Activated CD8-positive, alpha-beta memory T cell treated with anti-CD3 and anti-CD28 coated beads for 36 hours (primary cell): ENCODE measurements at regions not wholly inside any gene's neighbourhood (a gene's known extent, or its start where the extent isn't known, plus 50 kb on each side); places are given as distances from the start of the nearest gene placed in this dataset.

Experiments
- CTCF ChIA-PET: fragments of 350-600 bp; sonication (Branson Sonifier 250); formaldehyde crosslinking; loops from one replicate; lab custom pipeline; 2021; ENCODE audit warnings: antibody characterized with exemption; lab: Charles Lee
- POLR2A ChIA-PET: fragments of 350-600 bp; sonication (Branson Sonifier 250); formaldehyde crosslinking; loops from one replicate; lab custom pipeline; 2021; ENCODE audit warnings: antibody characterized with exemption; lab: Charles Lee

DNA sequence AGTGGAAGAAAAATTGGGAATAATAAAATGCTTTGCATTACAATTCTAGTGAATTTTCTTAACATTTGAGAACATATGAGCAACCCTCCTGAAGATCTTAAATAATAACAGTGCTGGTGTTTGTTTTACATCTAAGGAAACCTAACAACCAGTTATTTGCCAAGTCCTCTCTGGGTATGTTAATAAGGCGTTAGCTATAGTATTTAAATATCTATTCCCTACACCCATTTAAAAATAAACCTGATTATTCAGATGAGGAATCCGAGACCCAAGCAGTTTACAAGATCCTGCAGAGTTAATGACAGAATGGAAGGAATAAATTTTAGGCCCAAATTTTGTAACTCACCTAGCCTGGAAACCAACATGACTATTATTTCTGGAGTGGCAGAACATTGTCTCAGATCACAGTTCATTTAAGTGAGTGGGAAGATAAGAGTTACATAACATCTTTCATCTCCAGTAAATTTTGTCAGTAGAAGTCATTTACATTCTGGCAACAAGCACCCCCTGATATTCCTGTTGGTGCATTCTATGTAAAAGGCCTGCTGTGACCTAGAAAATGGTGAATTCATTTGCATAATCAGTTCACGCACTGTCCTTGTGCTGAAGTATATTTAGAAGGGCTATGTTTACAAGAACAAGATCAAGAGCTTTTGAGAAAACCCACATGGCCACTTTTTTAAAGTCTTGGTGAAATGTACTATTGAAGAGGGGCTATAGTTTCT lies 148.2 kb downstream of the COX7C start:
- ChIA-PET POLR2A (no interaction called here), CTCF (no interaction called here)

DNA sequence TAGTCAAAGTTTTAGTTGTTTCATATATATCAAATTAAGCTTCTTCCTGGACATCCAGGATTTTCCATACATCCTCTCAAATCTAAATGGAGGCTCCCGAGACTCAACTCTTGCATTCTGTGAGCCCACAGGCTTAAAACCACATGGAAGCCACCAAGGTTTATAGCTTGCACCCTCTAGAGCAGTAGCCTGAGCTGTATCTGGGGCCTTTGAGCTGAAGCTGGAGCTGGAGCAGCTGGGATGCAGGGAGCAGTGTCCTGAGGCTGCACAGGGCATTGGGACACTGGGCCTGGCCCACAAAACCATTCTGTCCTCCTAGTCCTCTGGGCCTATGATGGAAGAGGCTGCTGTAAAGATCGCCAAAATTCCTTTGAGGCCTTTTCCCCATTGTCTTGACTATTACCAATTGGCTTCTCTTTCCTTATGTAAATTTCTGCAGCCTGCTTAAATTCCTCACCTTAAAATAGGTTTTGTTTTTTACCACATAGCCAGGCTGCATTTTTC lies 151.0 kb downstream of the COX7C start:
- ChIA-PET POLR2A (no interaction called here), CTCF (no interaction called here)

DNA sequence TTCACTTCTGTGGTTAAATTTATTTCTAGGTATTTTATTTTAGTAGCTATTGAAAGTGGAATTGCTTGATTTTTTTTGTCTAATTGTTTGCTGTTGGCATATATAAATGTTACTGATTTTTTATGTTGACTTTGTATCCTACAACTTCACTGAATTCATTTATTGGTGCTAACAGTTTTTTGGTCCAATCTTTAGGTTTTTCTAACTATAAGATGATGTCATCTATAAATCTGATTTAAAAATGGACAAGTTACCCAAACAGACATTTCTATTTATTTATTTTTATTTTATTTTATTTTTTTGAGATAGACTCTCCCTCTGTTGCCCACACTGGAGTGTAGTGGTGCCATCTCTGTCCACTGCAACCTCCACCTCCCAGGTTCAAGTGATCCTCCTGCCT lies 162.3 kb downstream of the COX7C start:
- POLR2A ChIA-PET = no interaction called here
- CTCF ChIA-PET = no interaction called here

DNA sequence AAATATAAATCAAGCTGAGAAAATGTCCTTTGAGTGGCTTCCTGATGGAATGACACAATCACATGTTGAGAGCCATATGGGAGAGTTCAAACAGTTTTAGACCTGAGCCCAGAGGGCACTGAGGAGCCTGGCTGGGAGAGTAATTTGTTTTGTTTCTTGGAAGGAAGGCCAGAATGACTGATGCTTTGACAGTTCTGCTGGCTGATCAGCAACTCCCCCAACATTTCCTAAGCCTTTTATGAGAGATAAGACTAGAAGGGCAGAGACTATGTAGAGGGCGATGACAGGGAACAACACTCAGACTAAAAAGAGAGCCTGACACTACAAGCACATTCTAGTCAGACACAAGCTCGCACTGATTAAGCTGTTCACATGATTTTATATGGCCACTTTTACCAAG lies 169.2 kb downstream of the COX7C start:
- CTCF ChIA-PET = no interaction called here
- POLR2A ChIA-PET = no interaction called here

DNA sequence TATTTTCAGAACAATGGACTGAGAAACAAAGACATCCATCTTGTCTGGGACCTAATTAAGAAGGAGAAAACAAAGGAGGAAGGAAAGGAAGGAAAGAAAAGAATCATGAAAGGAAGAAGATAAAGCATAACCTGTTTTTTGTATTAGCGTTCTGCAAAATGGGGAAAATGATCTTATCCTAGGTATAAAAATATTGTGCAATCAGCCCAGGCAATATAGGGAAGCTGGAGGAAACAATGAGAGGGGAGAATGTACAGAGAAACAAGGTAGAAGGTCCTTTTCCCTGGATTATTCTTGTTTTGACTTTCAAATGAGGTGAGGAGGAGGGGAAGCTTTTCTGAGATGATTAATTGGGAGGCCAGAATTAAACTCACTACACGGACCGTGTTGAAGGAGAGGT lies 177.9 kb downstream of the COX7C start:
- ChIA-PET POLR2A (no interaction called here), CTCF (no interaction called here)

DNA sequence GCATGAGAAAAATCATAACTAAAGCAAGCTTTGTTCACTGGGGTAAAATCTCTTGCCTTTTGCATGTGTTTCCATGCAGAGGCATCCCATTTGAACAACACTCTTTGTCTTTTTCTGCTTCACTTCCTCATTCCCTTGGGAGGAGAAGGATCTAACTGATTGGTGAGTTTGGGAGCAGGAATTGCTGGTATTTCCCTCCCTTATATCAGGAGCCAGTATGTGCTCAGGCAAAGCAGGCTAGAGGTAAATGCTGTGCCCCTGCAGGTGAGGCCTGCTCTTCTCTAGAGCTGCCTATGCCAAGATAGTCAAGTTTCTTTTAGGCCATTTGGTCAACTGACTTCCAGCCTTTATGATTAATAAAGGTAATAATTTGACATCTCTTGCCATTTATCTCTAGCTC lies 179.9 kb downstream of the COX7C start:
- ChIA-PET POLR2A (no interaction called here), CTCF (no interaction called here)

DNA sequence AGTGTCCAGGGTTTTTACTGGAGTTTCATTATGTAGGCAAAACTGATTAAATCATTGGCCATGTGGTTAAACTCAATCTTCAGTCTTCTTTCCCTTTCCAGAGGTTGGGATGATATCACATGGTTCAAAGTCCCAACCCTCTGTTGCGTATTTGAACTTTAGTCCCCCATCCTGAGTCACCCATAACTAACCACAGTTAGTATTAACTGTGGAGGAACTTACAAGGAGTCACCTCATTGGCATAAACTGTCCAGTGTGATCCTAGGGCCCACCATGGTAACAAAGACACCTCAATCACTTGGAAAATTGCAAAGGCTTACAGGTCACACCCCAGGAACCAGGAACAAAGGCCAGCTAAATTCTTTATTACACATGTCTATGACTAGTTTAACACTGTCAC lies 188.5 kb downstream of the COX7C start:
- ChIA-PET CTCF (no interaction called here), POLR2A (no interaction called here)

DNA sequence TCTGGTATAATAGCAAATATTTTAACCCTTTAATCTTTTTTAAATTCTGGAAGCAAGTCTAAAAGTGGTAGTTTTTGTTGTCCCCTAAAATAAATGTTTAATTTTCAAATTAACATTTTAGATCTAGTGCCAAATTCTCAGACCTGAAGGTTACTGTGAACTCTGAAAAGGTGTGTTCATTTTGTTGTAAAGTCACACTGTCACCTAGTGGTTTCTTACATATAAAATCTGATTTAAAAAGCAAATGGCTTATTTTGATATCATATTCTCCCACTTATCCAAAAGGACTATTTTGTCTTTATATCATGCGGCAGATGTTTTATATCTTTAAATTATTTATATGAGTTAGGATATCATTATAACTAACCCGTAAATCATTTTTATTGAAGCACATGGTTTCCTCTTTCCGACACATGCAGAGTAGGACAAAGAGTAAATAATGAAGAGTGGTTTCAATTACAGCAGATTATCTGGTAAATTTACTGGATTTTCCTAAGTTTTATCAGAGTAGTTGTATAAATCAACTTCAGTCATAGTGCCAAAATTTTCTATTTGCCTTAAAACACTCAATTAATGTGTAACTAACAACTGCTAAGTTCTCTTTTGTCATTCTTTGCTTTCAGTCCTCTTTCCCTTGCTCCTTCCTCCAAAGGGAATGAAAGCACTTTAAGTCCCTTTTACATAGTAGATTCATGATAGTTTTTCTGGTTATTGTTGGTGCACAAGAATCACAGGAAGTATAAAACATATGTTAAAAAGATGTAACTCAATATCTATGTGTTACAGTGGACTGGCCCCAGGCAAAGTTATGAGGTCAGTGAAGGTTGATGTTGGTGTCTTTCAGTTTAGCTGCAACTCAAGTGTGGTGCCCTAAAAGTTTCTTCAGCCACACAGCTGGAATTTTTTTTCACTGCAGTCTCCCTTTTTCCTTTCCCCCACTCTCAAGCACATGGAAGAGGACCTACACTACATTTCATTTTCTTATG lies 189.6 kb downstream of the COX7C start:
- ChIA-PET POLR2A (no interaction called here), CTCF (no interaction called here)

DNA sequence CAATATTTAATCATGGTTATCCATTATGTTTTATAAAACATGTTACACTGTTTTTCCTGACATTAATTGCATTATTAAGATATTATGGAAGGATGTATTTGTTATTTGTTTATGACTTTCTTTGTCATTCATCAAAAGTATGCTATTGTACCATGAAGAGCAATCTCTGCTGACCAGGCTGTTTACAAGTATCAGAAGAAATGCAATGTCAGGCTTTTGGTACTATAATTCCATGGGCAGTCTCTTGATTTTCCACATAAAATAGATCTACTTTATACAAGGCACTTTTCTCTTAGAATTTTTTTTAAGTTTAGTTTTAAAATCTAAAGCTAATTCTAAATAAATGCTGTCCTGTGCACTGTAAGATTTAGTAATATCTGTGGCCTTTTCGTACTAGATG lies 196.6 kb downstream of the COX7C start:
- ChIA-PET POLR2A (no interaction called here), CTCF (no interaction called here)

DNA sequence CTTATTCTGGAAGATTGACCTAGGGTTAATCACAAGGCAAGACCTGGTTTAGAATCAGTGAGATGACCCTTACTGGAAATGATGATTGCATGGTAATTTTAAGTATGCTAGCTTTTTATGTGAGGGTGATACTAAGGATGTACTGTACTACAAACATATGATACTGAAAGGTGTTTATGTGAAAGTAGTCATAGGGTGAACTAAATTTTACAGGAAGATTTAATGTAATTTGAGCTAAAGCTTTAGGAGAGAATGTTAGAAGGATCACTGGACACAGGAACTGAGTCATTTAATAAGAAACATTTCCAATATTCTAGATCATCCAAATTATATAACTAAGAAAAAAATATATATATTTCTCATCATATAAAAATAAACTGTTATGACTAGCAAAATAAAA lies 197.2 kb downstream of the COX7C start:
- CTCF ChIA-PET = no interaction called here
- POLR2A ChIA-PET = no interaction called here

DNA sequence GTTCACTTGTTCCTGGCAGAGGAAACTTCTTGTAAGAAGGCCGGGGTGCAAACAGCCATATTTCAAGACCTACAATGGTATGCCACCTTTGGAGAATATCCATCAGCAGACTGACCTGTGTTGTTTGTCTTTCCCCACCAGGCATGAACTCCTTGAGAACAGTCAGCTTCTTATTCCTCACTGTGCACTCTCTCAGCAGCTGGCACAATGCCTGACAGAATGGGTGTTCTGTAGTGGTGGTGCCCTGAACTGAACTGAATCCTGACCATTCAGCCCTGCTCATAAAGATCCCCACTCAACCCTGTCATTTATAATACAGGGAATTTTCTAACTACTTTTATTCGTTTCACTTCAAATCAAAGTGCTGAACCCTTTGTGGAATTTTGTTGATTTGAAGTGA lies 206.9 kb downstream of the COX7C start:
- ChIA-PET POLR2A (no interaction called here), CTCF (no interaction called here)

DNA sequence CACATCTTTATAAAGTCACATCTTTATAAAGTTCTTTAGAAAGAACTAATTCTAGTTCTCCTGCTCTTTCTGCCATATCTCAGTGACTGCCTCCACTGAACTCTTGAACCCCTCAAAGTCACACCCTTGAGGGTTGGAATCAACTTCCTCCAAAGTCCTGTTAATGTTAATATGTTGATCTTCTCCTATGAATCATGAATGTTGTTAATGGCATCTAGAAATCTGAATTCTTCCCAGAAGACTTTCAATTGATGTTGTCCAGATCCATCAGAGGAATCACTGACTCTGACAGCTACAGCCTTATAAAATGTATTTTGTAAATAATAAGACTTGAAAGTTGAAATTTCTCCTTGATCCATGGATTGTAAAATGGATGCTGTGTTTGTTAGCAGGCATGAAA lies 213.4 kb downstream of the COX7C start:
- CTCF ChIA-PET = no interaction called here

DNA sequence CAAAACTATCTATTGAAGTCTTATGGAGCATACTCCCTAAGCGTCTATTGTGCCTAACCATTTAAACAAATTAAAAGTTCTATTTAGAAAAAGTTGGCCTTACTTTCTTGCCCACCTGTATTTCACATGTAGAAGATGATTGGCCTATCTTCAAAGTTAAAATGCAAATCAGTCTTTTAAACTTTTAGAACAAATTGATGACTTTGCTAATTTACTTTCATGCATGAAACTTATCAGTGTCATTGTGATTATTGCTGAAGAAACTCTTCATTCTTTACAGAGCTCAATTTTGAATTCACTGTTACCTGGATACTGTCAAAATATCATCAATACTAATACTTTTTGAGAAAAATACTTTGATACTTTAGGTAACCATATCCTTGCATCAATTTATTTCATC lies 216.1 kb downstream of the COX7C start:
- ChIA-PET POLR2A (no interaction called here), CTCF (no interaction called here)

More for the DNA sequence above, 213.4 kb downstream of the COX7C start:
- POLR2A ChIA-PET = no interaction called here

DNA sequence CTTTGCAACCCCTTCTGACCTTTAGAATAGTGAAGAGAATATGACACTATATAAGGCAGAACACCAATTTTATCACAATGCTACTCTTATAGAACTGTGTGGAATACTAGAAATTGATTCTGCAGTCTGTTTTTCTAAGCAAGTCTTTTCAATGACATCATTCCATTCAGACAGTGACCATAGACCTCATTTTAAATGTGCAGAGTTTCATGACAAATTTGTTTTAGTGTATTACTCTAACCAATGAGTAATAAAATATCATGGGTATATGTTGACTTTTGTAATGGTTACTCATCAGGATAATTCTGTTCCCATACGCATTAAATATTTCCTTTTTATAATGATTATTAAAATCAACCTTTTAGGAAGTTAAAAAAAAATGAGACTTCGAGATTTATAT lies 219.9 kb downstream of the COX7C start:
- ChIA-PET POLR2A (no interaction called here), CTCF (no interaction called here)

DNA sequence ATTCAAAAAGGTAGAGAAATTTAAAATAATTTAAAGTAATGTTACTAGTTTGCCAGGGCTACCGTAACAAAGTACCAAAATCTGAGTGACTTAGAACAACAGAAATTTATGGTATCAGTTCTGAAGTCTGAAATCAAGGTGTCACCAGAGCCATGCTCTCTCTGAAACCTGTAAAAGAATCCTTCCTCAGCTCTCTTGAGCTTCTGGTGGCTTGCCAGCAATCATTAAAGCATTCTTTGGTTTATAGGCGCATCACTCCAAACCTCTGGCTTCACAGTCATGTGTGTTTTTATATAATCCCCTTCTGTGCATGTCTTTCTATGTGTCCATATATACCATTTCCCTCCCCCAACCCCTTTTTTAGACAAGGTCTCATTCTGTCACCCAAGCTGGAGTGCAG lies 220.3 kb downstream of the COX7C start:
- ChIA-PET CTCF (no interaction called here), POLR2A (no interaction called here)

DNA sequence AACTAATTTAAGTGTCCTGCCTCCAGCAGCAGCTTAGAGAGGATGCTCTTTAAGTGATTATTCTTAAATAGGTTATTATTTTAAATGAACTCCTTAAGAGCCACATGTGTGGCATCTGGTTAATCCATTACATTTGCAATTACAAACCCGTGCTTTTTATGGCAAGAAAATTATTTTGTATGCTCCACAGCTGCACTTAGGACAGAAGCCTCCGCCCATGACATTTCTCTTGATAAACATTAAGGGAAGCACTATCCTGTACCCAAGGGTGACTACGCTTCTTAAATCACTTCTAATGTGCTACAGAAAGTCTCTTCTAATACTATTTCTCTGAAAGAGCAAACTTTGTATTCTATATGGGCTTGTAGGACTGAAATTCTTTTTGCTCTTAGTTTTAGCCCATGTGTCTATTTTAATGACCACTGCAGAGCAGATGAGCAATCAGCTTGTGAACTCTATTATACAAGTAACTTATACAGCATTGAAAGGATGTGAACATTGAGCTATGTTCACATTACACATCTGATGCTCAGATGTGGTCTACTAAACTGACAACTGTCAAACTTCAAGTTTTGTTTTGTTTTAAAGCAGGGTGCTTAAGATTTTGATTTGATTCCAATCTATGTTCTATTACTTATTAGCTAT lies 223.4 kb downstream of the COX7C start:
- POLR2A ChIA-PET = no interaction called here
- CTCF ChIA-PET = no interaction called here

DNA sequence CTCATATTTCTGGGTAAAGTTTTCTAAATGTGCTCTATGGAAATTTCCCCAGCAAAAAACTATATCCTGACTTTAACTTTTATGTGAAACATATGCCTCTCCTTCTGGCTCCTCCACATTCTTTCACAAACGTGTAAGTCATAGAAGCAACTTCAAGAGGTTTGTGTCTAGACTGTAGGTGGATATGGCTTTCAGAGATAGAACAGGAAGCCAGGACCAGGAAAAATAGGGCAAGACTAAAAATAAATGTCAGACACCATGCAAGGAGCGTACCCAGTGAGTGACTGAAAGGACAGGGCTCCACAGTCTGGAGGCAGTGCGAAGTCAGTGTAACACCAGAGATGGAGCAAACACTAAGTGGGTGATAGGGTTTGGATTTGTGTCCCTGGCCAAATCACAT lies 240.7 kb downstream of the COX7C start:
- CTCF ChIA-PET = no interaction called here
- POLR2A ChIA-PET = no interaction called here

DNA sequence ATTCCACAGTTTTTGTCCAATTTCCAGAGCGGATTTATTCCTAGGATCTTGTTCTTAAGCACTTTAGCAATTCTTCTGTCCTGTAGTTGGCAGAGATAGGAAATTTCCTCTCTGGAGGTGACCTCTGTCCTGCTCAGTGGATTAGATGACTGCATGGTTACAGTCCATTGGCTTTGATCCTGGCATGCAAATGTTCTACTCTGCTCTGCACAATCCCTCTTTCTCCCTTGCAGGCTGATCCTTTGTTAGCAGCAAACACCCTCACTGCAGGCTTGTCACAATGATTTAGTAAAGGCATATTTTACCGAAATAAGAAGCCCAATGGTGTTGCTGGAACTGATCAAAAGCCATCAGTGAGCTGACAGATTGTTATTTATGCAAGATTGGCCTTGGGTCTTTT lies 243.8 kb downstream of the COX7C start:
- POLR2A ChIA-PET = no interaction called here
- CTCF ChIA-PET = no interaction called here

DNA sequence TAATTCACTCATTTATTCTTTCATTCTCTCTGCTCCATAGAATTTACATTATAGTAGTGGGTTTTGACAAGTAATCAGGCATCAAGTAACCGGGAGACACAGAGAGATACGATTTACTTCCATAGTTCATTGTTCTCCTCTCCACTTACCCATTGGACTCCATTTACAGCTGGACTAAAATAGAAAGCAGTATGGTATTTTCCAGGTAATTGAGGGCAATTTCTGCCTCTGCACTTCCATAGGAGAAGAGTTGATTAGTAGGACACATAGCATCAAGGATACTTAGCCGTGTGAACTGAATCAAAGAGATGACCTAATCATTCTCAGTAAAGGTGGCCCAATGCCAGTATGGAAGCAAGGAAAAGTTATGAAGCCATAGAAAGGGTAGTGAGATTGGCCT lies 244.4 kb downstream of the COX7C start:
- ChIA-PET CTCF (no interaction called here), POLR2A (no interaction called here)

DNA sequence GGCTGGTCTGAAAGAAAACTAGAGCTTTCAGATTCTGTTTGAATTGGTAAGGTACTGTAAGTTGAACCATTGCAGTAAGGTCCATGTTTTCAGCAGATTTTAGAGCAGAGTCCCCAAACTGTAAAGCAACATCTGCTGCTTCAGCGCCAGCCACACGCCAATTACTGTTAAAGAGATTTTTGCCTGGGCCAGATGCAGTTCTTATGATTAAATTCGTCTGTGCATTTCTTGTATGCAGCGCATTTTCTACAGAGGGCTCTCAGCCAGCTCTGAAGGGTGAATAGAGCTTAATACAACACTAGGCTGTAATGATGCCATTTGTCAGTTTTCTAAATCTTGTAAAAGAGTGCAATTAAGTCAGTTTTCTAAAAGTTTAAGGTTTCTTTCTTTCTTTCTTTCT lies 246.3 kb downstream of the COX7C start:
- CTCF ChIA-PET = no interaction called here
- POLR2A ChIA-PET = no interaction called here
